Fibroblast of mammary gland (primary cell): ENCODE measurements at regions not wholly inside any gene's neighbourhood (a gene's known extent, or its start where the extent isn't known, plus 50 kb on each side); places are given as distances from the start of the nearest gene placed in this dataset.

Experiments used
- DNase-seq: peaks from one replicate; pipeline ENCODE4 v3.0.0-alpha.2; 2010; ENCODE audit warnings: low read depth
- H3K4me3 ChIP-seq: 2 replicates; pipeline ENCODE4 v1.5.1; 2011; ENCODE audit warnings: low read depth, mild to moderate bottlenecking, low read length, moderate library complexity; ENCODE audit not compliant: control insufficient read depth
- TF ChIP-seq, protein P1 (sequence below): conservative IDR thresholded peaks from 2 replicates; pipeline ENCODE4 v1.5.1; 2011; ENCODE audit warnings: low read depth, low read length, inconsistent platforms; ENCODE audit not compliant: control insufficient read depth, insufficient read depth

DNA sequence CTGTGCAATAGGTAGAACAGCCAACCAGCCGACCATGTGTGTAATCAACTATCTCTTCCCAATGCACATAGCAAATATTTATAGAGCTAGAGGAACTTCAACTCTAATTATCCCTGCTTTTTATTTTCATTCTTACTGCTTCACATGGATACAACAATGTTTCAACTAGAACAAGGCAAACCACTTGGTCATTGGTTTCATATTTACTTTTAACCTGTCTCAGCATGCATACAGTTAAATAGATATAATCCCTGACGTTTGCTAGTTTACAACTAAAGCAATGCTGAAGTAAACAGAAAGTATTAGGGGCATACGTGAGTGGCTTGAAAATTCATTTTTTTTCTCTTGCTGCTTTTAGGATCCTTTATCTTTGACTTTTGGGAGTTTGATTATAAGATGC, 318.5 kb upstream of the MAP3K7 start:
- no peak for DNase-seq
- TF ChIP-seq, protein P1, sequence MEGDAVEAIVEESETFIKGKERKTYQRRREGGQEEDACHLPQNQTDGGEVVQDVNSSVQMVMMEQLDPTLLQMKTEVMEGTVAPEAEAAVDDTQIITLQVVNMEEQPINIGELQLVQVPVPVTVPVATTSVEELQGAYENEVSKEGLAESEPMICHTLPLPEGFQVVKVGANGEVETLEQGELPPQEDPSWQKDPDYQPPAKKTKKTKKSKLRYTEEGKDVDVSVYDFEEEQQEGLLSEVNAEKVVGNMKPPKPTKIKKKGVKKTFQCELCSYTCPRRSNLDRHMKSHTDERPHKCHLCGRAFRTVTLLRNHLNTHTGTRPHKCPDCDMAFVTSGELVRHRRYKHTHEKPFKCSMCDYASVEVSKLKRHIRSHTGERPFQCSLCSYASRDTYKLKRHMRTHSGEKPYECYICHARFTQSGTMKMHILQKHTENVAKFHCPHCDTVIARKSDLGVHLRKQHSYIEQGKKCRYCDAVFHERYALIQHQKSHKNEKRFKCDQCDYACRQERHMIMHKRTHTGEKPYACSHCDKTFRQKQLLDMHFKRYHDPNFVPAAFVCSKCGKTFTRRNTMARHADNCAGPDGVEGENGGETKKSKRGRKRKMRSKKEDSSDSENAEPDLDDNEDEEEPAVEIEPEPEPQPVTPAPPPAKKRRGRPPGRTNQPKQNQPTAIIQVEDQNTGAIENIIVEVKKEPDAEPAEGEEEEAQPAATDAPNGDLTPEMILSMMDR: no peak
- H3K4me3 ChIP-seq: no peak overlapping the region

DNA sequence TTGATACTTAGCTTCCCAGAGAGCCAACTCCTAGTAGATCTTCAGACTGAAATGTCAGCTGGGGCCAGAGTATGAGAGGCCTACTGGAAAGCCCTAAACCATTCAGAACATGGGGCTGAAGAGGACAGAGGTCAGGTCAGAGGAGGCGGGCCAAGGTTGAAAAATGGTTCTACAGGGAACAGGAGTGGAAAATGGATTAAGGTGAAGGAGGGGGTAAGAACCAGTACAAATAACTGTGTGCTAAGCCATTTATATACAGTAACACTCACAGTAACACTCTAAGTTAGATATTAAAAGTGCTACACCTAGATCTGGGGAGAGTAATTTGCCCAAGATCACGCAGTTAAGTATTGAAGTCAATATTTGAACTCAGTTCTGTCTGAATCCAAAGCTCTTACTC, 313.2 kb upstream of the MAP3K7 start:
- DNase-seq: no peak
- TF ChIP-seq, protein P1: no peak
- no peak overlapping the region for H3K4me3 ChIP-seq

GRCh38 chr6:90898763-90899162, 311.9 kb upstream of the MAP3K7 start:
- no peak for DNase-seq
- H3K4me3 ChIP-seq: no peak overlapping the region
- TF ChIP-seq, protein P1: no peak

DNA sequence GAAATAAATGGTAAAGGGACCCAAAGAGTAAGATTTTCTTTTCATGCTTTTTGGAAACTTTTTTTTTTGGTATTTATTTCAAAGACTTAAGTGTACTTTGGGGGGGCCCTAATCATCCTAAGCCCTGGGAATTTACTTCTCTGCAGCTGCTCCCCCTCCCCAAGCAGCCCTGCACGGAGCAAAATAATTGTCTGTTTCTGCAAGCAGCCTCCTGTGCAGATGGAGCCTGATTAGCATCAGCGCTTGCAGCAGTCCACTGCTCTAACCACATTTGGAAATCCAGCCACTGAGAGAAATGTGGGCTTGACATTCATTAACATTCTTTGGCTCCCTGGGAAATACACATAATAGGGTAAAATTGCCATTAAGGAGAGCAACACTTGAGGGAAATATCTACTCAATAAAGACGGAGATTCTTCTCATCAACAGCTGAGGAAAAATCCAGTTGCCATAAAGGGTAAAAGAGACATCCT, 309.2 kb upstream of the MAP3K7 start:
- H3K4me3 ChIP-seq: no peak overlapping the region
- TF ChIP-seq, protein P1: no peak
- no peak for DNase-seq

DNA sequence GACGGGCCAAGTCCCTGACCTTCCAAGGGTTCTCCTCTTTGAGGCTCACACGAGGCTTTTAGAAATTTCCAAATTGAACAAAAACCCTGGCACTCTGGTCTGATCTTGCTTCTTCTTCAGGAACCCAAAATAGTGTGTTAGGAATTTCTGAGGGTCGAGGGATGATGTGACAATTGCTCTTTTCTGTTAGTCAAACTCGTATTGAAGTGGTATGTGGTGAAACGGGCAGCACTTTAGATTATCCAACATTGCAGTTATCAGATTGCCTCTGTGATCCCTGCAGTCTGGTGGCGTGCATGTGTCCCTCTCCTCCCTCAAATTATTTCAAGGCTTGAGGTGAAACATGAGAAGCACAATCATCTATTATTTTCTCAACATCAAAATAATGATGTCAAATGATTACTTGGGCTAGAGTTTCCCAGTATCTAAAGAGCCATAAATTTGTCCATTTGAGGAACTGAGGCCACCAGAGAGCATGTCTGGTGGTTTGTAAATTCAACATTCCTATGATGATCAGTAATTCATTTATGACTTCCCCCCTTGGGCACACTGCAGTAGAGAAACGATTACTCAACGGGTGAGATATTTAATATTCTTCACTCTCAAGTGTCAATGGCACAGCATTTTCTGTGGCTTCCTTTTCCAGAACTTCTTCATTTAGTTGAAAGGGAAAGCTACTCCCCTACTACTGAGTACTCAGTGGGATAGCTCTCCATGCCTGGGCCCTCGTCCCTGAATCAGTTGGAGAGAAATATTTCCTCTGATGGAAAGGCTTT, 308.6 kb upstream of the MAP3K7 start:
- TF ChIP-seq, protein P1: no peak
- no peak overlapping the region for H3K4me3 ChIP-seq
- no peak for DNase-seq

GRCh38 chr6:90894285-90895130, 307.6 kb upstream of the MAP3K7 start:
- H3K4me3 ChIP-seq: no peak overlapping the region
- no peak for DNase-seq
- TF ChIP-seq, protein P1: no peak
